ENCODE measurements at regions not wholly inside any gene's neighbourhood (a gene's known extent, or its start where the extent isn't known, plus 50 kb on each side); places are given as distances from the start of the nearest gene placed in this dataset.

- Histone ChIP-seq H3K9me1 (replicated peaks; ENCODE audit: control insufficient read depth, extremely low read depth, insufficient read depth, low read length) (no peaks in the 10 kb centered on the region), H3K9ac (replicated peaks; ENCODE audit: extremely low read depth, insufficient read depth, low read length) (no peak overlapping the region), H3K36me3 (ENCODE audit: control insufficient read depth in 2 of 2, extremely low read depth in 1 of 2, insufficient read depth in 2 of 2, low read length in 2 of 2) (no peaks in the 10 kb centered on the region), H3K9me3 (replicated peaks; ENCODE audit: control insufficient read depth, insufficient read depth, low read length) (peaks cover 2% of the 10 kb centered on the region), H3K4me3 (replicated peaks in 1 of 3; ENCODE audit: insufficient read depth in 1 of 3, low read depth in 1 of 3, low read length in 3 of 3) (no peak overlapping the region), H3K4me1 (ENCODE audit: control insufficient read depth, extremely low read depth, insufficient read depth, low read length) (no peaks in the 10 kb centered on the region), H3K79me2 (ENCODE audit: control insufficient read depth, insufficient read depth, low read length) (no peaks in the 10 kb centered on the region), H2AFZ (ENCODE audit: low read depth, low read length) (no peak overlapping the region), H4K20me1 (replicated peaks; ENCODE audit: control insufficient read depth, extremely low read depth, insufficient read depth, low read length) (no peaks in the 10 kb centered on the region), H3K27ac (ENCODE audit: insufficient read depth, low read depth, low read length) (no peak overlapping the region), H3K27me3 (ENCODE audit: control insufficient read depth in 2 of 2, insufficient read depth in 2 of 2, low read length in 2 of 2) (no peaks in the 10 kb centered on the region), H3K4me2 (ENCODE audit: insufficient read depth, low read length) (no peak overlapping the region)
- POLR2A ChIA-PET, result no interaction called here
- TF ChIP-seq, protein P1, sequence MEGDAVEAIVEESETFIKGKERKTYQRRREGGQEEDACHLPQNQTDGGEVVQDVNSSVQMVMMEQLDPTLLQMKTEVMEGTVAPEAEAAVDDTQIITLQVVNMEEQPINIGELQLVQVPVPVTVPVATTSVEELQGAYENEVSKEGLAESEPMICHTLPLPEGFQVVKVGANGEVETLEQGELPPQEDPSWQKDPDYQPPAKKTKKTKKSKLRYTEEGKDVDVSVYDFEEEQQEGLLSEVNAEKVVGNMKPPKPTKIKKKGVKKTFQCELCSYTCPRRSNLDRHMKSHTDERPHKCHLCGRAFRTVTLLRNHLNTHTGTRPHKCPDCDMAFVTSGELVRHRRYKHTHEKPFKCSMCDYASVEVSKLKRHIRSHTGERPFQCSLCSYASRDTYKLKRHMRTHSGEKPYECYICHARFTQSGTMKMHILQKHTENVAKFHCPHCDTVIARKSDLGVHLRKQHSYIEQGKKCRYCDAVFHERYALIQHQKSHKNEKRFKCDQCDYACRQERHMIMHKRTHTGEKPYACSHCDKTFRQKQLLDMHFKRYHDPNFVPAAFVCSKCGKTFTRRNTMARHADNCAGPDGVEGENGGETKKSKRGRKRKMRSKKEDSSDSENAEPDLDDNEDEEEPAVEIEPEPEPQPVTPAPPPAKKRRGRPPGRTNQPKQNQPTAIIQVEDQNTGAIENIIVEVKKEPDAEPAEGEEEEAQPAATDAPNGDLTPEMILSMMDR (IDR thresholded peaks at IDR 0.05; ENCODE audit: extremely low read depth in 1 of 2, insufficient read depth in 1 of 2, low read depth in 1 of 2, low read length in 2 of 2), result no peak
- no peak for TF ChIP-seq JUN (IDR thresholded peaks at IDR 0.05; ENCODE audit: borderline replicate concordance, insufficient read depth, insufficient read length, low read depth)
- TF ChIP-seq EZH2 (IDR thresholded peaks at IDR 0.05; ENCODE audit: borderline replicate concordance, low read depth, low read length, severe bottlenecking), result no peak
- no peak for TF ChIP-seq GATA2 (IDR thresholded peaks at IDR 0.05; ENCODE audit: insufficient read depth, insufficient read length, low read depth, low read length)
- TF ChIP-seq FOS (IDR thresholded peaks at IDR 0.05; ENCODE audit: borderline replicate concordance, insufficient read depth, low read length), result no peak
- BruUV-seq (replicated peaks), result no TSS peak
- intact Hi-C loops (cut with micrococcal nuclease) (no loop called here), dilution Hi-C loops (cut with MboI; ENCODE audit: extremely low pct_ligation_motif_present, low sequenced_read_pairs) (no loop called here)
- CTCF ChIA-PET, result no interaction called here
- no peak for FAIRE-seq
- DNase-seq (ENCODE audit: low read depth, low spot score), result no peak
Observed at GRCh38 chr14:82488473-82488872, 954.8 kb upstream of the SEL1L start.

GRCh38 chr14:82490397-82490796 lies 956.7 kb upstream of the SEL1L start:
- Histone ChIP-seq H3K9me3 (replicated peaks; ENCODE audit: control insufficient read depth, insufficient read depth, low read length) (peaks cover 2% of the 10 kb centered on the region), H3K9me1 (replicated peaks; ENCODE audit: control insufficient read depth, extremely low read depth, insufficient read depth, low read length) (no peaks in the 10 kb centered on the region), H2AFZ (ENCODE audit: low read depth, low read length) (no peak overlapping the region), H4K20me1 (replicated peaks; ENCODE audit: control insufficient read depth, extremely low read depth, insufficient read depth, low read length) (no peaks in the 10 kb centered on the region), H3K79me2 (ENCODE audit: control insufficient read depth, insufficient read depth, low read length) (no peaks in the 10 kb centered on the region), H3K36me3 (ENCODE audit: control insufficient read depth in 2 of 2, extremely low read depth in 1 of 2, insufficient read depth in 2 of 2, low read length in 2 of 2) (no peaks in the 10 kb centered on the region), H3K4me1 (ENCODE audit: control insufficient read depth, extremely low read depth, insufficient read depth, low read length) (no peaks in the 10 kb centered on the region), H3K4me2 (ENCODE audit: insufficient read depth, low read length) (no peak overlapping the region), H3K27ac (ENCODE audit: insufficient read depth, low read depth, low read length) (no peak overlapping the region), H3K9ac (replicated peaks; ENCODE audit: extremely low read depth, insufficient read depth, low read length) (no peak overlapping the region), H3K4me3 (replicated peaks in 1 of 3; ENCODE audit: insufficient read depth in 1 of 3, low read depth in 1 of 3, low read length in 3 of 3) (no peak overlapping the region), H3K27me3 (ENCODE audit: control insufficient read depth in 2 of 2, insufficient read depth in 2 of 2, low read length in 2 of 2) (no peaks in the 10 kb centered on the region)
- POLR2A ChIA-PET, result no interaction called here
- BruUV-seq (replicated peaks), result no TSS peak
- TF ChIP-seq FOS (IDR thresholded peaks at IDR 0.05; ENCODE audit: borderline replicate concordance, insufficient read depth, low read length) (no peak), POLR2AphosphoS5 (IDR thresholded peaks at IDR 0.05; ENCODE audit: insufficient read depth, low read depth, low read length) (no peak), JUN (IDR thresholded peaks at IDR 0.05; ENCODE audit: borderline replicate concordance, insufficient read depth, insufficient read length, low read depth) (no peak), MYC (IDR thresholded peaks at IDR 0.05; ENCODE audit: low read depth, low read length) (no peak), POLR2A (IDR thresholded peaks at IDR 0.05; ENCODE audit: low read depth, low read length) (no peak), GATA2 (IDR thresholded peaks at IDR 0.05; ENCODE audit: insufficient read depth, insufficient read length, low read depth, low read length) (no peak), EZH2 (IDR thresholded peaks at IDR 0.05; ENCODE audit: borderline replicate concordance, low read depth, low read length, severe bottlenecking) (no peak)
- TF ChIP-seq, protein P2, sequence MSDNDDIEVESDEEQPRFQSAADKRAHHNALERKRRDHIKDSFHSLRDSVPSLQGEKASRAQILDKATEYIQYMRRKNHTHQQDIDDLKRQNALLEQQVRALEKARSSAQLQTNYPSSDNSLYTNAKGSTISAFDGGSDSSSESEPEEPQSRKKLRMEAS (IDR thresholded peaks at IDR 0.05; ENCODE audit: insufficient read depth, insufficient read length), result no peak
- TF ChIP-seq, protein P1 (IDR thresholded peaks at IDR 0.05; ENCODE audit: extremely low read depth in 1 of 2, insufficient read depth in 1 of 2, low read depth in 1 of 2, low read length in 2 of 2), result no peak
- intact Hi-C loops (cut with micrococcal nuclease) (no loop called here), dilution Hi-C loops (cut with MboI; ENCODE audit: extremely low pct_ligation_motif_present, low sequenced_read_pairs) (no loop called here)
- CTCF ChIA-PET, result no interaction called here
- FAIRE-seq (no peak), DNase-seq (ENCODE audit: low read depth, low spot score) (no peak)
